RWPE2 (cell line): ENCODE measurements at regions not wholly inside any gene's neighbourhood (a gene's known extent, or its start where the extent isn't known, plus 50 kb on each side); places are given as distances from the start of the nearest gene placed in this dataset.

Experiments
- ATAC-seq: fragments of 200-7000 bp; cut with Tn5 transposase; 3 replicates; pipeline ENCODE4 v1.9.1; 2021; ENCODE audit warnings: low read depth
- DNase-seq: peaks from one replicate; pipeline ENCODE4 v3.0.0-alpha.2; 2020; ENCODE audit warnings: low spot score
- H3K27ac ChIP-seq: fragments of 450-650 bp; 2 replicates; pipeline ENCODE4 v1.5.1; 2017; ENCODE audit warnings: mild to moderate bottlenecking; ENCODE audit not compliant: poor library complexity, severe bottlenecking
- H3K27me3 ChIP-seq: fragments of 250-450 bp; sonication (Bioruptor Pico); 2 replicates; pipeline ENCODE4 v1.5.1; 2021; ENCODE audit warnings: mild to moderate bottlenecking, moderate library complexity; ENCODE audit not compliant: insufficient read depth, poor library complexity, severe bottlenecking
- H3K36me3 ChIP-seq: fragments of 250-450 bp; sonication (Bioruptor Pico); 2 replicates; pipeline ENCODE4 v1.5.1; 2020; ENCODE audit warnings: low read depth, mild to moderate bottlenecking, moderate library complexity
- H3K4me1 ChIP-seq: fragments of 250-450 bp; sonication (Bioruptor Pico); 2 replicates; pipeline ENCODE4 v1.5.1; 2021; ENCODE audit warnings: mild to moderate bottlenecking, moderate library complexity; ENCODE audit not compliant: insufficient read depth, poor library complexity, severe bottlenecking
- H3K4me3 ChIP-seq: fragments of 250-450 bp; sonication (Bioruptor Pico); 2 replicates; pipeline ENCODE4 v1.5.1; 2021; ENCODE audit warnings: mild to moderate bottlenecking, moderate library complexity; ENCODE audit not compliant: severe bottlenecking
- H3K9me3 ChIP-seq: fragments of 250-450 bp; sonication (Bioruptor Pico); 2 replicates; pipeline ENCODE4 v1.5.1; 2021; ENCODE audit warnings: mild to moderate bottlenecking, moderate library complexity; ENCODE audit not compliant: severe bottlenecking
- CTCF ChIP-seq: fragments of 450-650 bp; IDR thresholded peaks from one replicate; pipeline ENCODE4 v1.5.1; 2017; ENCODE audit warnings: mild to moderate bottlenecking, moderate library complexity; ENCODE audit not compliant: poor library complexity, severe bottlenecking

- no peaks in the 10 kb centered on the region for H3K27me3 ChIP-seq
- TF ChIP-seq CTCF, result no peak
- H3K27ac ChIP-seq, result peak overlapping the region; percentile 46
- ATAC-seq (no peak), DNase-seq (no peak)
- H3K4me3 ChIP-seq, result no peak overlapping the region
- H3K36me3 ChIP-seq, result no peaks in the 10 kb centered on the region
- H3K9me3 ChIP-seq, result no peaks in the 10 kb centered on the region
- H3K4me1 ChIP-seq, result peaks cover 14% of the 10 kb centered on the region
Measured at GRCh38 chr10:29840516-29841276, 205.9 kb upstream of the SVIL start.

GRCh38 chr10:29839826-29840515 lies 205.2 kb upstream of the SVIL start:
- H3K36me3 ChIP-seq, result no peaks in the 10 kb centered on the region
- H3K27me3 ChIP-seq, result no peaks in the 10 kb centered on the region
- TF ChIP-seq CTCF, result no peak
- H3K9me3 ChIP-seq, result no peaks in the 10 kb centered on the region
- H3K4me3 ChIP-seq, result no peak overlapping the region
- ATAC-seq, result peak; percentile 94
- H3K27ac ChIP-seq, result peak overlapping the region; percentile 46
- DNase-seq, result peak; percentile 88
- peaks cover 14% of the 10 kb centered on the region for H3K4me1 ChIP-seq

GRCh38 chr10:29838539-29838938 lies 203.8 kb upstream of the SVIL start:
- H3K9me3 ChIP-seq, result no peaks in the 10 kb centered on the region
- no peak for ATAC-seq
- H3K4me1 ChIP-seq, result peaks cover 14% of the 10 kb centered on the region
- H3K27ac ChIP-seq, result no peak overlapping the region
- DNase-seq, result no peak
- H3K4me3 ChIP-seq, result no peak overlapping the region
- H3K27me3 ChIP-seq, result no peaks in the 10 kb centered on the region
- H3K36me3 ChIP-seq, result no peaks in the 10 kb centered on the region
- no peak for TF ChIP-seq CTCF

- DNase-seq (no peak), ATAC-seq (no peak)
- no peaks in the 10 kb centered on the region for H3K27me3 ChIP-seq
- no peaks in the 10 kb centered on the region for H3K9me3 ChIP-seq
- no peaks in the 10 kb centered on the region for H3K36me3 ChIP-seq
- H3K4me3 ChIP-seq, result no peak overlapping the region
- H3K4me1 ChIP-seq, result peaks cover 14% of the 10 kb centered on the region
- H3K27ac ChIP-seq, result no peak overlapping the region
- no peak for TF ChIP-seq CTCF
Measured at GRCh38 chr10:29837586-29837985, 202.8 kb upstream of the SVIL start.

GRCh38 chr10:29836396-29836795 lies 201.6 kb upstream of the SVIL start:
- Histone ChIP-seq H3K27ac (no peak overlapping the region), H3K9me3 (no peaks in the 10 kb centered on the region), H3K36me3 (no peaks in the 10 kb centered on the region), H3K4me1 (peaks cover 14% of the 10 kb centered on the region), H3K27me3 (no peaks in the 10 kb centered on the region), H3K4me3 (no peak overlapping the region)
- TF ChIP-seq CTCF, result no peak
- ATAC-seq (no peak), DNase-seq (no peak)
